ENCODE measurements at regions not wholly inside any gene's neighbourhood (a gene's known extent, or its start where the extent isn't known, plus 50 kb on each side); places are given as distances from the start of the nearest gene placed in this dataset.
A peak's percentile ranks its signal among the peaks of the same experiment; 100 is the strongest.

- DNase-seq (no peak), ATAC-seq (ENCODE audit: low read depth) (no peak)
- H3K9me3 ChIP-seq (ENCODE audit: control insufficient read depth, insufficient read depth, low read length): no peaks in the 10 kb centered on the region
- intact Hi-C loops (cut with micrococcal nuclease): no loop called here
- H4K8ac ChIP-seq (ENCODE audit: low read depth in 2 of 2, low read length in 2 of 2): no peak overlapping the region
- CTCF ChIA-PET: interaction anchor here (0.6 kb wide), 1 partner anchor 1409 kb away, joined by 3 read pairs; no protein-coding TSS in a partner anchor
- TF ChIP-seq MAFK (IDR thresholded peaks at IDR 0.05; ENCODE audit: low read depth, low read length): peak; percentile 29; the same call in 1 of the 2 replicates
- TF ChIP-seq NFE2L2 (IDR thresholded peaks at IDR 0.05; ENCODE audit: low read depth, low read length): no peak
- no peak overlapping the region for H4K5ac ChIP-seq (ENCODE audit: low read depth, low read length)
- no peak overlapping the region for H3K9ac ChIP-seq (ENCODE audit: low read depth, low read length)
- H2BK120ac ChIP-seq (ENCODE audit: low read depth, low read length): no peak overlapping the region
- H2AK5ac ChIP-seq (ENCODE audit: low read depth, low read length): no peak overlapping the region
- no peak overlapping the region for H3K56ac ChIP-seq (ENCODE audit: extremely low read depth, insufficient read depth, low read length)
- no peak overlapping the region for H3K23ac ChIP-seq (ENCODE audit: low read depth, low read length)
- no peak overlapping the region for H2BK5ac ChIP-seq (ENCODE audit: low read depth, low read length, poor library complexity, severe bottlenecking)
- POLR2A ChIA-PET (ENCODE audit: unreplicated experiment): no interaction called here
- in situ Hi-C loops (cut with MboI; ENCODE audit: low sequenced_read_pairs): no loop called here
- H2BK15ac ChIP-seq (ENCODE audit: low read depth, low read length): no peak overlapping the region
- no peak overlapping the region for H3K27ac ChIP-seq (ENCODE audit: insufficient read depth, low read length)
- H3K4me2 ChIP-seq (ENCODE audit: low read depth, low read length): no peak overlapping the region
- H3K79me1 ChIP-seq (ENCODE audit: low read depth in 1 of 2, low read length in 2 of 2): no peaks in the 10 kb centered on the region
- H2AFZ ChIP-seq (replicated peaks; ENCODE audit: low read length, poor library complexity): no peak overlapping the region
- no peak overlapping the region for H2BK20ac ChIP-seq (ENCODE audit: low read depth, low read length)
- no peak overlapping the region for H3K4ac ChIP-seq (ENCODE audit: low read depth, low read length)
- H3K18ac ChIP-seq (ENCODE audit: low read depth, low read length): no peak overlapping the region
- dilution Hi-C loops (cut with HindIII; ENCODE audit: low sequenced_read_pairs, unreplicated experiment): no loop called here
- H3K36me3 ChIP-seq (ENCODE audit: control insufficient read depth, insufficient read depth, low read length): no peaks in the 10 kb centered on the region
- H3K9me1 ChIP-seq (ENCODE audit: insufficient read depth, low read length): no peaks in the 10 kb centered on the region
- H4K91ac ChIP-seq (ENCODE audit: insufficient read depth, low read depth, low read length): no peak overlapping the region
- no peaks in the 10 kb centered on the region for H3K27me3 ChIP-seq (ENCODE audit: control insufficient read depth, insufficient read depth, low read length)
- no peak overlapping the region for H3K14ac ChIP-seq (replicated peaks; ENCODE audit: low read depth, low read length)
- WGBS, 2 experiments (ENCODE audit: extremely low coverage in 2 of 2, insufficient read length in 1 of 2): no CpG with 5 or more reads among the region's 1 CpG
- BruUV-seq (replicated peaks): no TSS peak
- no peaks in the 10 kb centered on the region for H3K4me1 ChIP-seq (ENCODE audit: control insufficient read depth, insufficient read depth, low read length)
- no peak overlapping the region for H2AK9ac ChIP-seq (replicated peaks; ENCODE audit: low read depth, low read length, poor library complexity)
- H3K4me3 ChIP-seq (ENCODE audit: insufficient read depth, low read depth, low read length): no peak overlapping the region
- H4K20me1 ChIP-seq (ENCODE audit: insufficient read depth, low read length): no peaks in the 10 kb centered on the region
Measured at GRCh38 chr14:28952161-28952560, 185.6 kb downstream of the FOXG1 start.

All from IMR-90 (cell line).